IMR-90 (cell line): ENCODE measurements at regions not wholly inside any gene's neighbourhood (a gene's known extent, or its start where the extent isn't known, plus 50 kb on each side); places are given as distances from the start of the nearest gene placed in this dataset.

ENCODE experiments used
- CEBPB ChIP-seq: IDR thresholded peaks from 2 replicates; pipeline ENCODE4 v1.6.1; 2012; ENCODE audit warnings: low read depth, low read length, improper control_type of control experiment
- CTCF ChIP-seq: conservative IDR thresholded peaks from 2 replicates; pipeline ENCODE4 v1.5.1; 2012; ENCODE audit warnings: mild to moderate bottlenecking, low read depth, low read length, improper control_type of control experiment
- FOS ChIP-seq: fragments of 150-350 bp; IDR thresholded peaks from 2 replicates; pipeline ENCODE4 v1.6.1; 2016; ENCODE audit warnings: low read depth, low read length
- MAZ ChIP-seq: IDR thresholded peaks from 2 replicates; pipeline ENCODE4 v1.6.1; 2012; ENCODE audit warnings: low read depth, mild to moderate bottlenecking, low read length, improper control_type of control experiment, moderate library complexity, borderline replicate concordance
- MXI1 ChIP-seq: IDR thresholded peaks from 2 replicates; pipeline ENCODE4 v1.6.1; 2012; ENCODE audit warnings: low read depth, mild to moderate bottlenecking, low read length, moderate library complexity, borderline replicate concordance
- SMC3 ChIP-seq: fragments of 150-350 bp; IDR thresholded peaks from 2 replicates; pipeline ENCODE4 v1.6.1; 2016; ENCODE audit warnings: low read depth, mild to moderate bottlenecking, antibody characterized with exemption, low read length, moderate library complexity

GRCh38 chr6:112579601-112580000 is 232.5 kb downstream of the RFPL4B start:
- TF ChIP-seq CTCF (no peak), MXI1 (no peak), CEBPB (no peak), FOS (no peak), MAZ (no peak), SMC3 (no peak)
